Stimulated activated CD4-positive, alpha-beta T cell treated with anti-CD3 and anti-CD28 coated beads, Interleukin-4, amount 100 ng/mL, for 1 hour (primary cell): ENCODE measurements at regions not wholly inside any gene's neighbourhood (a gene's known extent, or its start where the extent isn't known, plus 50 kb on each side); places are given as distances from the start of the nearest gene placed in this dataset.

ENCODE experiments used
- DNase-seq: peaks from one replicate; pipeline ENCODE4 v3.0.0-alpha.2; 2020

- no peak for DNase-seq
These were observed 266.3 kb upstream of the ECI2 start for GRCh38 chr6:4401408-4402368.

- DNase-seq = no peak
These were observed 264.3 kb upstream of the ECI2 start for GRCh38 chr6:4399656-4400055.

- no peak for DNase-seq
These were observed 263.4 kb upstream of the ECI2 start for GRCh38 chr6:4398791-4399190.

GRCh38 chr6:4397307-4397706, 261.9 kb upstream of the ECI2 start:
- DNase-seq = no peak

- no peak for DNase-seq
These were observed 260.7 kb upstream of the ECI2 start for GRCh38 chr6:4396044-4396443.

GRCh38 chr6:4395386-4395785, 260.0 kb upstream of the ECI2 start:
- DNase-seq = no peak

GRCh38 chr6:4394786-4395185, 259.4 kb upstream of the ECI2 start:
- DNase-seq = no peak

GRCh38 chr6:4388675-4389074, 253.3 kb upstream of the ECI2 start:
- DNase-seq = no peak

- DNase-seq = no peak
These were observed 249.3 kb upstream of the ECI2 start for GRCh38 chr6:4384656-4385055.

GRCh38 chr6:4383910-4384638, 248.7 kb upstream of the ECI2 start:
- DNase-seq = no peak

GRCh38 chr6:4382362-4382853, 247.0 kb upstream of the ECI2 start:
- no peak for DNase-seq

GRCh38 chr6:4381381-4381780, 246.0 kb upstream of the ECI2 start:
- DNase-seq = no peak

GRCh38 chr6:4380881-4381281, 245.5 kb upstream of the ECI2 start:
- no peak for DNase-seq

- no peak for DNase-seq
These were observed 244.6 kb upstream of the ECI2 start for GRCh38 chr6:4379958-4380357.

GRCh38 chr6:4378319-4378996, 243.1 kb upstream of the ECI2 start:
- DNase-seq = no peak

GRCh38 chr6:4377603-4378002, 242.2 kb upstream of the ECI2 start:
- DNase-seq = no peak

GRCh38 chr6:4374216-4374615, 238.8 kb upstream of the ECI2 start:
- no peak for DNase-seq

GRCh38 chr6:4372866-4373265, 237.5 kb upstream of the ECI2 start:
- DNase-seq = no peak

- no peak for DNase-seq
These were observed 236.0 kb upstream of the ECI2 start for GRCh38 chr6:4371207-4371921.

- DNase-seq = no peak
These were observed 234.7 kb upstream of the ECI2 start for GRCh38 chr6:4370066-4370465.

GRCh38 chr6:4369616-4370015, 234.2 kb upstream of the ECI2 start:
- no peak for DNase-seq

GRCh38 chr6:4368649-4369048, 233.3 kb upstream of the ECI2 start:
- no peak for DNase-seq

GRCh38 chr6:4367643-4368042, 232.3 kb upstream of the ECI2 start:
- DNase-seq = no peak
